ENCODE measurements at regions not wholly inside any gene's neighbourhood (a gene's known extent, or its start where the extent isn't known, plus 50 kb on each side); places are given as distances from the start of the nearest gene placed in this dataset.

DNA sequence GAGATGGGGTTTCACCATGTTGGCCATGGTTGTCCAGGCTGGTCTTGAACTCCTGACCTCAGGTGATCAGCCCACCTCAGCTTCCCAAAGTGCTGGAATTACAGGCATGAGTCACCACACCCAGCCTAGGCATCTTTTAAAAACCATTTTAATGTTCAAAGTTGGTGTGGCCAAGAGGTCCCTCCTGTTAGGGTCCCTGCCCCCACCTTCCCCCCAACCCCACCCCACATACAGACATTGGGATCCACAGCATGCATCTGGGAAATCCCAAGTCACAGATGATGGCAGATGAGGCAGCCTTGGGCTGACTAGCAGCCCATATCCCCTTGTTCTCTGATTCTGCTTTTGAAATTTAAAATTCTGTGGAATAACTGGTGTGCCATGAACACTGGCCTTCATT, 226.0 kb downstream of the KATNAL1 start:
- H3K4me3 ChIP-seq (ENCODE audit: low read depth, low read length) = no peak overlapping the region
- TF ChIP-seq, protein P1, sequence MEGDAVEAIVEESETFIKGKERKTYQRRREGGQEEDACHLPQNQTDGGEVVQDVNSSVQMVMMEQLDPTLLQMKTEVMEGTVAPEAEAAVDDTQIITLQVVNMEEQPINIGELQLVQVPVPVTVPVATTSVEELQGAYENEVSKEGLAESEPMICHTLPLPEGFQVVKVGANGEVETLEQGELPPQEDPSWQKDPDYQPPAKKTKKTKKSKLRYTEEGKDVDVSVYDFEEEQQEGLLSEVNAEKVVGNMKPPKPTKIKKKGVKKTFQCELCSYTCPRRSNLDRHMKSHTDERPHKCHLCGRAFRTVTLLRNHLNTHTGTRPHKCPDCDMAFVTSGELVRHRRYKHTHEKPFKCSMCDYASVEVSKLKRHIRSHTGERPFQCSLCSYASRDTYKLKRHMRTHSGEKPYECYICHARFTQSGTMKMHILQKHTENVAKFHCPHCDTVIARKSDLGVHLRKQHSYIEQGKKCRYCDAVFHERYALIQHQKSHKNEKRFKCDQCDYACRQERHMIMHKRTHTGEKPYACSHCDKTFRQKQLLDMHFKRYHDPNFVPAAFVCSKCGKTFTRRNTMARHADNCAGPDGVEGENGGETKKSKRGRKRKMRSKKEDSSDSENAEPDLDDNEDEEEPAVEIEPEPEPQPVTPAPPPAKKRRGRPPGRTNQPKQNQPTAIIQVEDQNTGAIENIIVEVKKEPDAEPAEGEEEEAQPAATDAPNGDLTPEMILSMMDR (IDR thresholded peaks at IDR 0.05; ENCODE audit: low read depth, low read length, missing control alignments) = no peak
- in situ Hi-C loops (cut with HindIII; ENCODE audit: low sequenced_read_pairs) = no loop called here
- no peak for DNase-seq (ENCODE audit: low read depth)

DNA sequence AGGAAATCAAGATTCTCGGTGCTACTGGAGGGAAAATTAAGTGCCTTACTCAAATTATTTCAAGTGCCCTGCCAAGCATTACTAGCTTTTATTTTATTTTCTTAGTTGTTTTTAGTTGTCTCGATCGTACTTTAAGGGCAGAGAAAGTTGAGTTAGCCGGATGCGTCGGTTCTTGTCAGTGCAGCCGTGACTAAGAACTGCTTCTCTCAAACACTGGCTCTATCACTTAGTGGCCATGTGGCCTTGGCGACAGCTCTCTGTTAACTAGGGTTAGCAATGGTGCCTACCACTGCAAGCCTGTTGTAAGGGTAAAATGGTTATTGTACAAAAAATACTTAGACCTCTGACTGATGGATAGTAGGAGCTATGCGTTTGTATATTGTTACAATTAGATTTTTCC, 227.8 kb downstream of the KATNAL1 start:
- TF ChIP-seq, protein P1 (IDR thresholded peaks at IDR 0.05; ENCODE audit: low read depth, low read length, missing control alignments) = no peak
- no peak for DNase-seq (ENCODE audit: low read depth)
- in situ Hi-C loops (cut with HindIII; ENCODE audit: low sequenced_read_pairs) = no loop called here
- H3K4me3 ChIP-seq (ENCODE audit: low read depth, low read length) = no peak overlapping the region

DNA sequence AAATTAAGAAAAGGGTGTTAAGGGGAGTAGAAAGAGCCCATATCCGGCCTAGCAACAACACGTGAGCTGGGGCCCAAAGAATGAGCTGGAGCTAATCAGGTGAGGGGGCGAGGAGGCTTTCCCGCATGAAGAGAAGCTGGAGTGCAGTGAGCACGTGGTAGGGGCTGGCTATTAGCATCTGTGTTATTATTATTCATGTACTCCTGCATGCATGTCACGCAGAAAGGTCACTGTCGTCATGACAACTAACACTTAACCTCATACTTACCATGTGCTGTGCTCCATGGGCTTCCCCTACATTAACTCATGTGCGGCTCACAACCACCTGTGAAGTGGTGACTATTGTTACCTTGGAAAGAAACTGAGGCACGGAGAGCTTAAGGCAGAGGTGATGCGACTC, 227.6 kb upstream of the UBL3 start:
- no peak for DNase-seq (ENCODE audit: low read depth)
- no peak overlapping the region for H3K4me3 ChIP-seq (ENCODE audit: low read depth, low read length)
- in situ Hi-C loops (cut with HindIII; ENCODE audit: low sequenced_read_pairs) = no loop called here
- TF ChIP-seq, protein P1 (IDR thresholded peaks at IDR 0.05; ENCODE audit: low read depth, low read length, missing control alignments) = no peak

DNA sequence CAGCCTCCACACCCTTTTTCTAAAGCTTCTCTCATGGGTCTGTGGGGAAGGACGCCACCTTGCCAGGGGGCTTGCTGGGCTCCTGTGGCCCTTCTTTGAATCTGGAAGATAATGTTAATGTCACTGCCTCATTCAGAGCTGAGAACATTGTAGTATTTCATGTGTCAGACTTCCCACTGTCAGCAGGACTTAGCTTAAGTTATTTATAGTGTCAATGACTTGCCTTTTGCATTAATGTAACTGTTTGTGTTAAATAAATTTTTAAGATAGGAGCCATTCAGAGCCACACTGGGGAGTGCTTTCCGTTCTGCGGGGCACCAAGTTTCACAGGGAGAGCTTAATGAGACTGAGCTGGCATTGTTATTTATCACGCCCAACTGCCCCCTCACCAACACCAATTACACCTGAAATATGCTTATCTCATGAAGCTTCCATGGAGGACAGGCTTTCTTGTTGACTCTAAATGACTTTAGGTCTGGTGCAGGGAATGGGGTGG, 226.9 kb upstream of the UBL3 start:
- no peak overlapping the region for H3K4me3 ChIP-seq (ENCODE audit: low read depth, low read length)
- DNase-seq (ENCODE audit: low read depth) = no peak
- TF ChIP-seq, protein P1 (IDR thresholded peaks at IDR 0.05; ENCODE audit: low read depth, low read length, missing control alignments) = no peak
- in situ Hi-C loops (cut with HindIII; ENCODE audit: low sequenced_read_pairs) = no loop called here

DNA sequence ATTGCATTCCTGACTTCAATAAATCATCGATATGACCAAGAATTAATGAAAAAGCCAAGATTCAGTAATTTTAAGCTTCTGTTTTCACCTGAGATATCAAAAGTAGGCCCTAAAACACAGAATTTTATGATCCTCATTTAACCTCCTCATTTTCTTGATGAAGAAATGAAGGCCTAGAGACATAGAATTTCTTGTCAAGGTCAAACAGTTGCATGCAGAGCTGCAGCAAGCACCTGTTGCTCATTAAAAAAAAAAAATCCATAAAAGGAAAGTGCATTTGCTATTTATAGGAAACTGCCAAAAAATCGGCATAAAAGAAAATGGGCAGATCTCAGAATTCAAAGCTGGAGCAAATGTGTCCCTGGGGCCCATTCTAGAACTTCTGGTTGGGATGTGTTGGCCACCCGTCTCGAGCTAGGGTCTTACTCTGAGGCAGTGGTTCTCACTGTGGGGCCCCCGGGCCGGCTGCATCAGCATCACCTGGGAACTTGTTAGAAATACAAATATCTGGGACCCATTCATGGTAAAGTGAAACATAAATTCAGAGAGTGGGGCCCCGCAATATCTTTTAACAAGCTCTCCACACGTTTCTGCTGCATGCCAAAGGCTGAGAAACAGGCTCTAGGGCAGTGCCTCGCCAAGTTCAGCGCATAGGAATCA, 224.7 kb upstream of the UBL3 start:
- TF ChIP-seq, protein P1 (IDR thresholded peaks at IDR 0.05; ENCODE audit: low read depth, low read length, missing control alignments) = no peak
- DNase-seq (ENCODE audit: low read depth) = no peak
- no peak overlapping the region for H3K4me3 ChIP-seq (ENCODE audit: low read depth, low read length)
- in situ Hi-C loops (cut with HindIII; ENCODE audit: low sequenced_read_pairs) = no loop called here

DNA sequence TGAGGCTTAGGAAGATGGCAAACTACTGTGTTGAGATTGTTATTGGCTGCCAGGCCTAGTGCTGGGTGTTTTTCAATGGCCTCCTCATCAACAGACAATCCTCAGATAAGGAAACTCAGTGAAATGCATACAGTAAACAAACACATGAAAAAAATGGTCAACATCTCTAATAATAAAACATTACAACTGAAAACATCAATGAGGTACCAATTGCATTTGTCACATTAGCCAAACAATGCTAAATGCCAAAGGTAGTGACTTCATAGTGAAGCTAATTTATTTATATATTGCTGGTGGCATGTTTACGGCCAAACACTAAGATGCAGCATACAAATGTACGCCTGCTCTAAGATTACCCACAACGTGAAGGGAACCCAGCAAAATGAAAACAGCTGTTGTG, 224.0 kb upstream of the UBL3 start:
- TF ChIP-seq, protein P1 (IDR thresholded peaks at IDR 0.05; ENCODE audit: low read depth, low read length, missing control alignments) = no peak
- in situ Hi-C loops (cut with HindIII; ENCODE audit: low sequenced_read_pairs) = no loop called here
- no peak for DNase-seq (ENCODE audit: low read depth)
- H3K4me3 ChIP-seq (ENCODE audit: low read depth, low read length) = no peak overlapping the region
